ENCODE measurements at regions not wholly inside any gene's neighbourhood (a gene's known extent, or its start where the extent isn't known, plus 50 kb on each side); places are given as distances from the start of the nearest gene placed in this dataset.

DNA sequence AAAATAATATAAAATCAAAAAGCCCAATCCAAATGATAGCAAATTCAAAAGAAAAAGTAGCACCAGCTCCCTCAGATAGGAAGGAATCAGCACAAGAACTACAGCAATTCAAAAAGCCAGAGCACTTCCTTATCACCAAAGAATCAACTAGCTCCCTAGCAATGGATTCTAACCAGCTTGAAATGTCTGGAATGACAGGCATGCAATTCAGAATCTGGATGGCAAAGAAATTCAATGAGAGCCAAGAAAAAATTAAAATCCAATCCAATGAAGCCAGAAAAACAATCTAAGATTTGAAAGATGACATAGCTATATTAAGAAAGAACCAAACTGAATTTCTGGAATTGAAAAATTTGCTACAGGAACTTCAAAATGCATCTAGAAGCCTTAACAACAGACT lies 1334.4 kb upstream of the ALCAM start:
- TF ChIP-seq, protein P1, sequence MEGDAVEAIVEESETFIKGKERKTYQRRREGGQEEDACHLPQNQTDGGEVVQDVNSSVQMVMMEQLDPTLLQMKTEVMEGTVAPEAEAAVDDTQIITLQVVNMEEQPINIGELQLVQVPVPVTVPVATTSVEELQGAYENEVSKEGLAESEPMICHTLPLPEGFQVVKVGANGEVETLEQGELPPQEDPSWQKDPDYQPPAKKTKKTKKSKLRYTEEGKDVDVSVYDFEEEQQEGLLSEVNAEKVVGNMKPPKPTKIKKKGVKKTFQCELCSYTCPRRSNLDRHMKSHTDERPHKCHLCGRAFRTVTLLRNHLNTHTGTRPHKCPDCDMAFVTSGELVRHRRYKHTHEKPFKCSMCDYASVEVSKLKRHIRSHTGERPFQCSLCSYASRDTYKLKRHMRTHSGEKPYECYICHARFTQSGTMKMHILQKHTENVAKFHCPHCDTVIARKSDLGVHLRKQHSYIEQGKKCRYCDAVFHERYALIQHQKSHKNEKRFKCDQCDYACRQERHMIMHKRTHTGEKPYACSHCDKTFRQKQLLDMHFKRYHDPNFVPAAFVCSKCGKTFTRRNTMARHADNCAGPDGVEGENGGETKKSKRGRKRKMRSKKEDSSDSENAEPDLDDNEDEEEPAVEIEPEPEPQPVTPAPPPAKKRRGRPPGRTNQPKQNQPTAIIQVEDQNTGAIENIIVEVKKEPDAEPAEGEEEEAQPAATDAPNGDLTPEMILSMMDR (IDR thresholded peaks at IDR 0.05): no peak
- TF ChIP-seq POLR2A (IDR thresholded peaks at IDR 0.05; ENCODE audit: low read depth) (no peak), POLR2AphosphoS5 (IDR thresholded peaks at IDR 0.05) (no peak), EP300 (IDR thresholded peaks at IDR 0.05) (no peak)
